ENCODE measurements at regions not wholly inside any gene's neighbourhood (a gene's known extent, or its start where the extent isn't known, plus 50 kb on each side); places are given as distances from the start of the nearest gene placed in this dataset.

- TF ChIP-seq CTCF (IDR thresholded peaks at IDR 0.05) (no peak), RAD21 (conservative IDR thresholded peaks at IDR 0.05 in 1 of 2, IDR thresholded peaks at IDR 0.05 in 1 of 2) (no peak), SMC3 (IDR thresholded peaks at IDR 0.05) (no peak), HDAC2 (IDR thresholded peaks at IDR 0.05) (no peak), ZSCAN20 (CRISPR knock-in tag; IDR thresholded peaks at IDR 0.05) (no peak)
These were observed 661.8 kb downstream of the MATN1 start for GRCh38 chr1:30061292-30062220.
